GM23338 (cell line): ENCODE measurements at regions not wholly inside any gene's neighbourhood (a gene's known extent, or its start where the extent isn't known, plus 50 kb on each side); places are given as distances from the start of the nearest gene placed in this dataset.

Experiments used
- ATAC-seq: fragments of 200-7000 bp; cut with Tn5 transposase; 3 replicates; pipeline ENCODE4 v1.9.1; 2020
- DNase-seq: peaks from one replicate; pipeline ENCODE4 v3.0.0-alpha.2; 2015; ENCODE audit warnings: low spot score
- H2AFZ ChIP-seq: fragments of 200-600 bp; sonication (generic); 2 replicates; pipeline ENCODE4 v1.8.0; 2016; ENCODE audit warnings: antibody characterized with exemption, mild to moderate bottlenecking, moderate library complexity
- H3F3A ChIP-seq: fragments of 200-600 bp; sonication (generic); replicated peaks from 2 replicates; pipeline ENCODE4 v1.8.0; 2017; ENCODE audit warnings: antibody characterized with exemption, mixed run types, low read depth
- H3K27ac ChIP-seq: fragments of 200-600 bp; sonication (generic); 2 replicates; pipeline ENCODE4 v1.6.1; 2016; ENCODE audit warnings: low read depth
- H3K27me3 ChIP-seq: fragments of 200-600 bp; sonication (generic); 2 replicates; pipeline ENCODE4 v1.8.0; 2016; ENCODE audit warnings: mild to moderate bottlenecking, mixed run types, moderate library complexity; ENCODE audit not compliant: insufficient read depth
- H3K36me3 ChIP-seq: fragments of 200-600 bp; sonication (generic); 2 replicates; pipeline ENCODE4 v1.8.0; 2016; ENCODE audit warnings: mild to moderate bottlenecking; ENCODE audit not compliant: insufficient read depth
- H3K4me1 ChIP-seq: fragments of 200-600 bp; sonication (generic); 2 replicates; pipeline ENCODE4 v1.8.0; 2016; ENCODE audit warnings: mild to moderate bottlenecking, moderate library complexity; ENCODE audit not compliant: insufficient read depth
- H3K4me2 ChIP-seq: fragments of 200-600 bp; sonication (generic); 2 replicates; pipeline ENCODE4 v1.7.1; 2017; ENCODE audit warnings: mixed run types
- H3K4me3 ChIP-seq: fragments of 200-600 bp; sonication (generic); 2 replicates; pipeline ENCODE4 v1.6.1; 2016; ENCODE audit warnings: mixed run types
- H3K79me2 ChIP-seq: fragments of 200-600 bp; sonication (generic); replicated peaks from 2 replicates; pipeline ENCODE4 v1.8.0; 2017; ENCODE audit warnings: mild to moderate bottlenecking; ENCODE audit not compliant: insufficient read depth
- H3K9me2 ChIP-seq: fragments of 200-600 bp; sonication (generic); 2 replicates; pipeline ENCODE4 v1.8.0; 2017; ENCODE audit not compliant: insufficient read depth
- H4K20me1 ChIP-seq: fragments of 200-600 bp; sonication (generic); replicated peaks from 2 replicates; pipeline ENCODE4 v1.8.0; 2017; ENCODE audit warnings: mild to moderate bottlenecking; ENCODE audit not compliant: insufficient read depth
- H3K27ac Mint-ChIP-seq: 2 replicates; pipeline ENCODE4 v1.8.0; 2020; ENCODE audit warnings: inconsistent platforms, mild to moderate bottlenecking, moderate library complexity, mixed read lengths
- H3K27me3 Mint-ChIP-seq: 3 replicates; pipeline ENCODE4 v1.8.0; 2022; ENCODE audit warnings: low read depth, mild to moderate bottlenecking, moderate library complexity, mixed read lengths, inconsistent platforms; ENCODE audit not compliant: insufficient read depth, poor library complexity
- H3K36me3 Mint-ChIP-seq: 3 replicates; pipeline ENCODE4 v1.8.0; 2021; ENCODE audit warnings: low read depth, mild to moderate bottlenecking, inconsistent platforms, moderate library complexity, mixed read lengths
- H3K4me1 Mint-ChIP-seq: 3 replicates; pipeline ENCODE4 v1.8.0; 2020; ENCODE audit warnings: mild to moderate bottlenecking, inconsistent platforms, mixed read lengths
- H3K4me3 Mint-ChIP-seq: 3 replicates; pipeline ENCODE4 v1.8.0; 2021; ENCODE audit warnings: moderate library complexity, mild to moderate bottlenecking, inconsistent platforms, mixed read lengths
- H3K9me3 Mint-ChIP-seq: 3 replicates; pipeline ENCODE4 v1.8.0; 2020; ENCODE audit warnings: moderate library complexity, mild to moderate bottlenecking, inconsistent platforms, mixed read lengths
- CREB1 ChIP-seq: fragments of 250-450 bp; sonication (Bioruptor Pico); IDR thresholded peaks from 2 replicates; pipeline ENCODE4 v1.5.0; 2020; ENCODE audit warnings: low read depth, mild to moderate bottlenecking, moderate library complexity
- EZH2 ChIP-seq: fragments of 200-600 bp; sonication (generic); IDR thresholded peaks from one replicate; pipeline ENCODE4 v1.8.0; 2017; ENCODE audit warnings: antibody characterized with exemption, mild to moderate bottlenecking, low read depth; ENCODE audit not compliant: unreplicated experiment
- EZH2phosphoT487 ChIP-seq: fragments of 200-600 bp; sonication (generic); IDR thresholded peaks from one replicate; pipeline ENCODE4 v1.8.1; 2018; ENCODE audit warnings: antibody characterized with exemption; ENCODE audit not compliant: unreplicated experiment
- JUNB ChIP-seq: IDR thresholded peaks from one replicate; pipeline ENCODE4 v1.6.1; 2016; ENCODE audit warnings: antibody characterized with exemption; ENCODE audit not compliant: unreplicated experiment
- NANOG ChIP-seq: IDR thresholded peaks from 2 replicates; pipeline ENCODE4 v1.6.1; 2016; ENCODE audit warnings: antibody characterized with exemption, borderline replicate concordance
- POLR2AphosphoS5 ChIP-seq: IDR thresholded peaks from 2 replicates; pipeline ENCODE4 v1.6.1; 2016; ENCODE audit warnings: antibody characterized with exemption, low read depth
- STAT1 ChIP-seq: IDR thresholded peaks from one replicate; pipeline ENCODE4 v1.6.1; 2016; ENCODE audit warnings: antibody characterized with exemption; ENCODE audit not compliant: unreplicated experiment
- ZNF114 ChIP-seq: fragments of 250-450 bp; sonication (Bioruptor Pico); IDR thresholded peaks from 2 replicates; pipeline ENCODE4 v1.5.0; 2020; ENCODE audit warnings: mild to moderate bottlenecking, moderate library complexity
- ZNF331 ChIP-seq: fragments of 250-450 bp; sonication (Bioruptor Pico); IDR thresholded peaks from 2 replicates; pipeline ENCODE4 v1.5.0; 2020; ENCODE audit warnings: low read depth, mild to moderate bottlenecking, moderate library complexity
- TF ChIP-seq, protein P1 (sequence below), 2 experiments: fragments of 200-600 bp in 1 of 2; sonication (generic) in 1 of 2; conservative IDR thresholded peaks; 2 replicates each; pipeline versions ENCODE4 v1.5.1 to v1.6.1; 2016 to 2017; ENCODE audit warnings: antibody characterized with exemption in 2 of 2, low read depth in 2 of 2, mild to moderate bottlenecking in 2 of 2, moderate library complexity in 1 of 2
- TF ChIP-seq, protein P2 (sequence below): IDR thresholded peaks from 2 replicates; pipeline ENCODE4 v1.6.1; 2016; ENCODE audit warnings: antibody characterized with exemption
- TF ChIP-seq, protein P3 (sequence below): fragments of 250-450 bp; sonication (Bioruptor Pico); IDR thresholded peaks from 2 replicates; pipeline ENCODE4 v1.5.0; 2020; ENCODE audit warnings: mild to moderate bottlenecking, moderate library complexity
- TF ChIP-seq, protein P4 (sequence below): IDR thresholded peaks from one replicate; pipeline ENCODE4 v1.6.1; 2018; ENCODE audit warnings: antibody characterized with exemption; ENCODE audit not compliant: unreplicated experiment

DNA sequence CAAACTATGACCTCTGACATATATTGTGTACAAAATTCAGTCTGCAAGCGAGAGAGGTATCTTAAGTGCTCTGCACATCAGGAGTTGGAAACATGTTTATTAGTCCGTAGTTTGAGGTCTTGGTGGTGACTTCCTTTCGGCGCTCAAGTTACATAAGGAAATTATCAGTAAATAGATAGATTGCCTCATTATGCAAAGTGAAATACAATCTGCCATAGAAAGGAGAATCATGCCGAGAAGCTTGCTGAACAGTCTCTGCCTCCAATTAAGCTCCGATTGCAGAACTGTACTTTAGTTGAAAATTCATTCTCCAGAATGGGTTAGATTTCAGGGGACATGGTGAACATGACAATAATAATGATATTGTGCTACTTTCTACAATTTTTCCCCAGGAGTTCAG lies 271.8 kb downstream of the BRINP2 start:
- no peaks in the 10 kb centered on the region for H4K20me1 ChIP-seq
- no peak overlapping the region for H3K27ac ChIP-seq
- TF ChIP-seq, protein P1, sequence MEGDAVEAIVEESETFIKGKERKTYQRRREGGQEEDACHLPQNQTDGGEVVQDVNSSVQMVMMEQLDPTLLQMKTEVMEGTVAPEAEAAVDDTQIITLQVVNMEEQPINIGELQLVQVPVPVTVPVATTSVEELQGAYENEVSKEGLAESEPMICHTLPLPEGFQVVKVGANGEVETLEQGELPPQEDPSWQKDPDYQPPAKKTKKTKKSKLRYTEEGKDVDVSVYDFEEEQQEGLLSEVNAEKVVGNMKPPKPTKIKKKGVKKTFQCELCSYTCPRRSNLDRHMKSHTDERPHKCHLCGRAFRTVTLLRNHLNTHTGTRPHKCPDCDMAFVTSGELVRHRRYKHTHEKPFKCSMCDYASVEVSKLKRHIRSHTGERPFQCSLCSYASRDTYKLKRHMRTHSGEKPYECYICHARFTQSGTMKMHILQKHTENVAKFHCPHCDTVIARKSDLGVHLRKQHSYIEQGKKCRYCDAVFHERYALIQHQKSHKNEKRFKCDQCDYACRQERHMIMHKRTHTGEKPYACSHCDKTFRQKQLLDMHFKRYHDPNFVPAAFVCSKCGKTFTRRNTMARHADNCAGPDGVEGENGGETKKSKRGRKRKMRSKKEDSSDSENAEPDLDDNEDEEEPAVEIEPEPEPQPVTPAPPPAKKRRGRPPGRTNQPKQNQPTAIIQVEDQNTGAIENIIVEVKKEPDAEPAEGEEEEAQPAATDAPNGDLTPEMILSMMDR (conservative IDR thresholded peaks at IDR 0.05; ENCODE audit: low read depth in 2 of 2), result no peak
- no peak for TF ChIP-seq NANOG
- no peak for TF ChIP-seq JUNB
- TF ChIP-seq, protein P2, sequence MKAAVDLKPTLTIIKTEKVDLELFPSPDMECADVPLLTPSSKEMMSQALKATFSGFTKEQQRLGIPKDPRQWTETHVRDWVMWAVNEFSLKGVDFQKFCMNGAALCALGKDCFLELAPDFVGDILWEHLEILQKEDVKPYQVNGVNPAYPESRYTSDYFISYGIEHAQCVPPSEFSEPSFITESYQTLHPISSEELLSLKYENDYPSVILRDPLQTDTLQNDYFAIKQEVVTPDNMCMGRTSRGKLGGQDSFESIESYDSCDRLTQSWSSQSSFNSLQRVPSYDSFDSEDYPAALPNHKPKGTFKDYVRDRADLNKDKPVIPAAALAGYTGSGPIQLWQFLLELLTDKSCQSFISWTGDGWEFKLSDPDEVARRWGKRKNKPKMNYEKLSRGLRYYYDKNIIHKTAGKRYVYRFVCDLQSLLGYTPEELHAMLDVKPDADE, result no peak
- no peak for TF ChIP-seq ZNF331 (CRISPR knock-in tag)
- no peak for TF ChIP-seq EZH2phosphoT487
- TF ChIP-seq EZH2, result no peak
- TF ChIP-seq, protein P3, sequence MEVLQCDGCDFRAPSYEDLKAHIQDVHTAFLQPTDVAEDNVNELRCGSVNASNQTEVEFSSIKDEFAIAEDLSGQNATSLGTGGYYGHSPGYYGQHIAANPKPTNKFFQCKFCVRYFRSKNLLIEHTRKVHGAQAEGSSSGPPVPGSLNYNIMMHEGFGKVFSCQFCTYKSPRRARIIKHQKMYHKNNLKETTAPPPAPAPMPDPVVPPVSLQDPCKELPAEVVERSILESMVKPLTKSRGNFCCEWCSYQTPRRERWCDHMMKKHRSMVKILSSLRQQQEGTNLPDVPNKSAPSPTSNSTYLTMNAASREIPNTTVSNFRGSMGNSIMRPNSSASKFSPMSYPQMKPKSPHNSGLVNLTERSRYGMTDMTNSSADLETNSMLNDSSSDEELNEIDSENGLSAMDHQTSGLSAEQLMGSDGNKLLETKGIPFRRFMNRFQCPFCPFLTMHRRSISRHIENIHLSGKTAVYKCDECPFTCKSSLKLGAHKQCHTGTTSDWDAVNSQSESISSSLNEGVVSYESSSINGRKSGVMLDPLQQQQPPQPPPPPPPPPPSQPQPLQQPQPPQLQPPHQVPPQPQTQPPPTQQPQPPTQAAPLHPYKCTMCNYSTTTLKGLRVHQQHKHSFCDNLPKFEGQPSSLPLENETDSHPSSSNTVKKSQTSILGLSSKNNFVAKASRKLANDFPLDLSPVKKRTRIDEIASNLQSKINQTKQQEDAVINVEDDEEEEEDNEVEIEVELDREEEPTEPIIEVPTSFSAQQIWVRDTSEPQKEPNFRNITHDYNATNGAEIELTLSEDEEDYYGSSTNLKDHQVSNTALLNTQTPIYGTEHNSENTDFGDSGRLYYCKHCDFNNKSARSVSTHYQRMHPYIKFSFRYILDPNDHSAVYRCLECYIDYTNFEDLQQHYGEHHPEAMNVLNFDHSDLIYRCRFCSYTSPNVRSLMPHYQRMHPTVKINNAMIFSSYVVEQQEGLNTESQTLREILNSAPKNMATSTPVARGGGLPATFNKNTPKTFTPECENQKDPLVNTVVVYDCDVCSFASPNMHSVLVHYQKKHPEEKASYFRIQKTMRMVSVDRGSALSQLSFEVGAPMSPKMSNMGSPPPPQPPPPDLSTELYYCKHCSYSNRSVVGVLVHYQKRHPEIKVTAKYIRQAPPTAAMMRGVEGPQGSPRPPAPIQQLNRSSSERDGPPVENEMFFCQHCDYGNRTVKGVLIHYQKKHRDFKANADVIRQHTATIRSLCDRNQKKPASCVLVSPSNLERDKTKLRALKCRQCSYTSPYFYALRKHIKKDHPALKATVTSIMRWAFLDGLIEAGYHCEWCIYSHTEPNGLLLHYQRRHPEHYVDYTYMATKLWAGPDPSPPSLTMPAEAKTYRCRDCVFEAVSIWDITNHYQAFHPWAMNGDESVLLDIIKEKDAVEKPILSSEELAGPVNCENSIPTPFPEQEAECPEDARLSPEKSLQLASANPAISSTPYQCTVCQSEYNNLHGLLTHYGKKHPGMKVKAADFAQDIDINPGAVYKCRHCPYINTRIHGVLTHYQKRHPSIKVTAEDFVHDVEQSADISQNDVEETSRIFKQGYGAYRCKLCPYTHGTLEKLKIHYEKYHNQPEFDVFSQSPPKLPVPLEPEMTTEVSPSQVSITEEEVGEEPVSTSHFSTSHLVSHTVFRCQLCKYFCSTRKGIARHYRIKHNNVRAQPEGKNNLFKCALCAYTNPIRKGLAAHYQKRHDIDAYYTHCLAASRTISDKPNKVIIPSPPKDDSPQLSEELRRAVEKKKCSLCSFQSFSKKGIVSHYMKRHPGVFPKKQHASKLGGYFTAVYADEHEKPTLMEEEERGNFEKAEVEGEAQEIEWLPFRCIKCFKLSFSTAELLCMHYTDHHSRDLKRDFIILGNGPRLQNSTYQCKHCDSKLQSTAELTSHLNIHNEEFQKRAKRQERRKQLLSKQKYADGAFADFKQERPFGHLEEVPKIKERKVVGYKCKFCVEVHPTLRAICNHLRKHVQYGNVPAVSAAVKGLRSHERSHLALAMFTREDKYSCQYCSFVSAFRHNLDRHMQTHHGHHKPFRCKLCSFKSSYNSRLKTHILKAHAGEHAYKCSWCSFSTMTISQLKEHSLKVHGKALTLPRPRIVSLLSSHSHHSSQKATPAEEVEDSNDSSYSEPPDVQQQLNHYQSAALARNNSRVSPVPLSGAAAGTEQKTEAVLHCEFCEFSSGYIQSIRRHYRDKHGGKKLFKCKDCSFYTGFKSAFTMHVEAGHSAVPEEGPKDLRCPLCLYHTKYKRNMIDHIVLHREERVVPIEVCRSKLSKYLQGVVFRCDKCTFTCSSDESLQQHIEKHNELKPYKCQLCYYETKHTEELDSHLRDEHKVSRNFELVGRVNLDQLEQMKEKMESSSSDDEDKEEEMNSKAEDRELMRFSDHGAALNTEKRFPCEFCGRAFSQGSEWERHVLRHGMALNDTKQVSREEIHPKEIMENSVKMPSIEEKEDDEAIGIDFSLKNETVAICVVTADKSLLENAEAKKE (CRISPR knock-in tag), result no peak
- no peak for TF ChIP-seq CREB1 (CRISPR knock-in tag)
- no peak for TF ChIP-seq STAT1
- TF ChIP-seq POLR2AphosphoS5, result no peak
- TF ChIP-seq ZNF114 (CRISPR knock-in tag), result no peak
- TF ChIP-seq, protein P4, sequence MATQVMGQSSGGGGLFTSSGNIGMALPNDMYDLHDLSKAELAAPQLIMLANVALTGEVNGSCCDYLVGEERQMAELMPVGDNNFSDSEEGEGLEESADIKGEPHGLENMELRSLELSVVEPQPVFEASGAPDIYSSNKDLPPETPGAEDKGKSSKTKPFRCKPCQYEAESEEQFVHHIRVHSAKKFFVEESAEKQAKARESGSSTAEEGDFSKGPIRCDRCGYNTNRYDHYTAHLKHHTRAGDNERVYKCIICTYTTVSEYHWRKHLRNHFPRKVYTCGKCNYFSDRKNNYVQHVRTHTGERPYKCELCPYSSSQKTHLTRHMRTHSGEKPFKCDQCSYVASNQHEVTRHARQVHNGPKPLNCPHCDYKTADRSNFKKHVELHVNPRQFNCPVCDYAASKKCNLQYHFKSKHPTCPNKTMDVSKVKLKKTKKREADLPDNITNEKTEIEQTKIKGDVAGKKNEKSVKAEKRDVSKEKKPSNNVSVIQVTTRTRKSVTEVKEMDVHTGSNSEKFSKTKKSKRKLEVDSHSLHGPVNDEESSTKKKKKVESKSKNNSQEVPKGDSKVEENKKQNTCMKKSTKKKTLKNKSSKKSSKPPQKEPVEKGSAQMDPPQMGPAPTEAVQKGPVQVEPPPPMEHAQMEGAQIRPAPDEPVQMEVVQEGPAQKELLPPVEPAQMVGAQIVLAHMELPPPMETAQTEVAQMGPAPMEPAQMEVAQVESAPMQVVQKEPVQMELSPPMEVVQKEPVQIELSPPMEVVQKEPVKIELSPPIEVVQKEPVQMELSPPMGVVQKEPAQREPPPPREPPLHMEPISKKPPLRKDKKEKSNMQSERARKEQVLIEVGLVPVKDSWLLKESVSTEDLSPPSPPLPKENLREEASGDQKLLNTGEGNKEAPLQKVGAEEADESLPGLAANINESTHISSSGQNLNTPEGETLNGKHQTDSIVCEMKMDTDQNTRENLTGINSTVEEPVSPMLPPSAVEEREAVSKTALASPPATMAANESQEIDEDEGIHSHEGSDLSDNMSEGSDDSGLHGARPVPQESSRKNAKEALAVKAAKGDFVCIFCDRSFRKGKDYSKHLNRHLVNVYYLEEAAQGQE, result no peak
- Mint-ChIP-seq H3K27ac (no peak overlapping the region), H3K27me3 (no peaks in the 10 kb centered on the region), H3K4me1 (peaks cover 8% of the 10 kb centered on the region; the same call in 2 of the 3 replicates), H3K9me3 (no peaks in the 10 kb centered on the region), H3K36me3 (no peaks in the 10 kb centered on the region), H3K4me3 (no peak overlapping the region)
- H2AFZ ChIP-seq, result no peak overlapping the region
- no peaks in the 10 kb centered on the region for H3K36me3 ChIP-seq
- peaks cover 7% of the 10 kb centered on the region; the same call in 1 of the 2 replicates for H3K4me1 ChIP-seq
- no peaks in the 10 kb centered on the region for H3F3A ChIP-seq
- H3K9me2 ChIP-seq, result 0 out of 2 replicates have a peak, but pooled peaks cover 2% of the 10 kb centered on the region
- ATAC-seq (no peak), DNase-seq (no peak)
- no peak overlapping the region for H3K4me3 ChIP-seq
- no peak overlapping the region for H3K4me2 ChIP-seq
- no peaks in the 10 kb centered on the region for H3K79me2 ChIP-seq
- no peaks in the 10 kb centered on the region for H3K27me3 ChIP-seq
